SJCRH30 (cell line): ENCODE measurements at regions not wholly inside any gene's neighbourhood (a gene's known extent, or its start where the extent isn't known, plus 50 kb on each side); places are given as distances from the start of the nearest gene placed in this dataset.

Experiments
- DNase-seq, 2 experiments: peaks; one replicate each; pipeline ENCODE4 v3.0.0-alpha.2; 2015 to 2020
- H3K27ac ChIP-seq: fragments of 250-450 bp; sonication (Bioruptor Pico); 2 replicates; pipeline ENCODE4 v1.5.1; 2020; ENCODE audit warnings: mild to moderate bottlenecking, moderate library complexity
- H3K27me3 ChIP-seq: fragments of 250-450 bp; sonication (Bioruptor Pico); 2 replicates; pipeline ENCODE4 v1.5.1; 2020; ENCODE audit warnings: mild to moderate bottlenecking, moderate library complexity
- H3K36me3 ChIP-seq: fragments of 250-450 bp; sonication (Bioruptor Pico); 2 replicates; pipeline ENCODE4 v1.5.1; 2020; ENCODE audit warnings: mild to moderate bottlenecking, moderate library complexity
- H3K4me1 ChIP-seq: fragments of 250-450 bp; sonication (Bioruptor Pico); 2 replicates; pipeline ENCODE4 v1.5.1; 2020; ENCODE audit warnings: mild to moderate bottlenecking, moderate library complexity
- H3K4me3 ChIP-seq: fragments of 250-450 bp; sonication (Bioruptor Pico); 2 replicates; pipeline ENCODE4 v1.5.1; 2020; ENCODE audit warnings: mild to moderate bottlenecking, moderate library complexity
- H3K9me3 ChIP-seq: fragments of 250-450 bp; sonication (Bioruptor Pico); replicated peaks from 2 replicates; pipeline ENCODE4 v1.5.1; 2020; ENCODE audit warnings: mild to moderate bottlenecking, moderate library complexity

- peaks cover 18% of the 10 kb centered on the region for H3K4me1 ChIP-seq
- H3K4me3 ChIP-seq, result no peak overlapping the region
- no peaks in the 10 kb centered on the region for H3K36me3 ChIP-seq
- no peaks in the 10 kb centered on the region for H3K27me3 ChIP-seq
- H3K9me3 ChIP-seq, result no peaks in the 10 kb centered on the region
- DNase-seq, result no peak
- H3K27ac ChIP-seq, result no peak overlapping the region; the same call in 1 of the 2 replicates
Observed at GRCh38 chr9:89886281-89886700, 281.5 kb downstream of the GADD45G start.

DNA sequence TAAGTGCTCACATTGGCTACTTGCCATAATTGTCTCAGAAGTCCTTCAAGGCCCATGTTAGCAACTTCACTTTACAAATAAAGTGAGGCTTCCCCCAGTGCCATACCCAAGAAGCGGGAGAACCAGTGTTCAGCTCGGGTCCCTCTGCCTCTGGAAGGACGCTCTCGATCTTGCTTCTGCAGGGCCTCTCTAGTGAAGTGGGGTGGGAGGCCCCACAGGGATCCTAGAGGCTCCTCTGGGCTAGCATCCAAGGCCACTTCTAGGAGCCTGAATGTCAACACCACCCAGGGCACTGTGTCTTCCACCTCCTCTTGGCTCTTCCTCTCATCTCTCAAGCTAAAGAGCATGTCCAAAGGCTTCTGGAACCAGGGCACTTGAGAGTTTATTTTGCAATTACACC lies 282.5 kb downstream of the GADD45G start:
- no peak overlapping the region for H3K27ac ChIP-seq
- H3K4me1 ChIP-seq, result peaks cover 18% of the 10 kb centered on the region
- H3K4me3 ChIP-seq, result no peak overlapping the region
- no peaks in the 10 kb centered on the region for H3K27me3 ChIP-seq
- H3K36me3 ChIP-seq, result no peaks in the 10 kb centered on the region
- no peaks in the 10 kb centered on the region for H3K9me3 ChIP-seq
- DNase-seq, result no peak

DNA sequence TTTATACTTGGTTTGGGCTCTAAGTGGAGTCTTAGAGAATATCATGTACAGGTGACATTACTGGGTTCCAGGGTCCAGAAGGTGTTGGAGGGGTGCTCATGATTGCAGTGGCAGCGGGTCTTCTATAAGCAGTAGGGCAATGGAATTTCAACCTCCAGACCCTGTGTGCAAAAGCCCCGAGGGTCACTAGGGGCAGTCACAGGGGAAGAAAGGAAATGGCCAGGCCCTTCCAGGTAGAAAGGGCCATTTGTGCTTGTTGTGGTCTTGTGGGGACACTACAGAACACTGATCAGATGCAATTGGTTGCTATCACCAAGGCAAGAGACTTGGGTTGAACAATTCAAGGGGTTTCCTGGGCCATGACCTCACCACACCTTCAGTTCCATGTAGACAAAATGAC lies 283.4 kb downstream of the GADD45G start:
- no peak for DNase-seq
- no peak overlapping the region for H3K27ac ChIP-seq
- H3K4me1 ChIP-seq, result peaks cover 18% of the 10 kb centered on the region

DNA sequence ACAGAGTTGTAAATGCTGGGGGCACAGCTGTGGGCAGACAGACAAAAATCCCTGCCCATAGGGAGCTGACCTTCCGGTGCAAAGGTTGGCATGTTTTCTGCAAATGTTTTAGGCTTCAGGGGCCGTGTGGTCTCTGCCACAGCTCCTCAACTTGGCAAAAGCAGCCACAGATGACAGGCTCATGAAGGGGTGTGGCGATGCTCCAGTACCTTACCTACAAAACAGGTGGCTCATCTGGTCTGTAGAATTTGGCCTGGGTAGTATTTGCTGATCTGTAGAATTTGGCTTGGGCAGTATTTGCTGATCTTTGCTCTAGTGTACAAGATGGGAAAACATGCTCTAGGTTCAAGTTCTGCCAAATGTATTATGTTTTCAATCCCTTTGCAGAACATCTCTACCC lies 283.9 kb downstream of the GADD45G start:
- Histone ChIP-seq H3K27ac (no peak overlapping the region), H3K36me3 (no peaks in the 10 kb centered on the region), H3K4me1 (peaks cover 18% of the 10 kb centered on the region), H3K27me3 (no peaks in the 10 kb centered on the region), H3K9me3 (no peaks in the 10 kb centered on the region), H3K4me3 (no peak overlapping the region)
- no peak for DNase-seq

More for the DNA sequence above, 283.4 kb downstream of the GADD45G start:
- Histone ChIP-seq H3K4me3 (no peak overlapping the region), H3K36me3 (no peaks in the 10 kb centered on the region), H3K27me3 (no peaks in the 10 kb centered on the region), H3K9me3 (no peaks in the 10 kb centered on the region)

- Histone ChIP-seq H3K4me3 (no peak overlapping the region), H3K36me3 (no peaks in the 10 kb centered on the region), H3K9me3 (no peaks in the 10 kb centered on the region), H3K27ac (no peak overlapping the region), H3K27me3 (no peaks in the 10 kb centered on the region), H3K4me1 (peaks cover 18% of the 10 kb centered on the region)
- no peak for DNase-seq
Observed at GRCh38 chr9:89889865-89890264, 285.1 kb downstream of the GADD45G start.

DNA sequence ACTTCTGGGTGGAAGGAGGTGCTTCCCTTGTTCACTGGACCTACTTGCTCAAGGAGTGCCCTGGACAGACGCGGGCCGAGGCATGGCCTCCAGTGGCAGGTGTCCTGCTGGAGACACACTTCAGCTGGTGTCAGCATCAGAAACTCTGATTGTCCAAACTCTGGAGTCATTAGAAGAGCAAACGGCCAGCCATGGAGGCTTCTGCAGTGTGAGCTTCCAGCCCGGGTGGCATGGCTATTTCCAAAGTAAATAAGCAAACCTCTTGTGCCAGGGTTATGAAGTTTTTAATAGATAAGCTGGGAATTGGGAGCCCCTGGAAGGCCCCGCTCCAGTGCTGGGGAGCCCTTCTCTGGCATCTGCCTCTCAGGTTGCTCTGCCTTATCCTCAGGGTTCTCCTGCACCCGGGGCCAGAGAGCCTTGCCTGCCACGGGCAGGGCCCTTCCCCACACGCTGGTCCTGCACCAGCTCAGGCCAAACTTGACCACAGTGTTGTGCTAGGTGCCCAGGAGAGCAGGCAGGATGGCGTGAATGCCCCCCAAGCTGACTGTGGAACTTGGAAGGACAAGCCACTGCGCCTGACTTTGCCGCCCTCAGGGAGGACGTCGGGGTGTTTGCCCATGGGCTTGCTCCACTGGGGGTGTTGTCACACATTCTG lies 285.6 kb downstream of the GADD45G start:
- DNase-seq, result no peak
- H3K4me3 ChIP-seq, result no peak overlapping the region
- H3K4me1 ChIP-seq, result peaks cover 18% of the 10 kb centered on the region
- no peaks in the 10 kb centered on the region for H3K27me3 ChIP-seq
- H3K9me3 ChIP-seq, result no peaks in the 10 kb centered on the region
- H3K36me3 ChIP-seq, result no peaks in the 10 kb centered on the region
- H3K27ac ChIP-seq, result no peak overlapping the region

DNA sequence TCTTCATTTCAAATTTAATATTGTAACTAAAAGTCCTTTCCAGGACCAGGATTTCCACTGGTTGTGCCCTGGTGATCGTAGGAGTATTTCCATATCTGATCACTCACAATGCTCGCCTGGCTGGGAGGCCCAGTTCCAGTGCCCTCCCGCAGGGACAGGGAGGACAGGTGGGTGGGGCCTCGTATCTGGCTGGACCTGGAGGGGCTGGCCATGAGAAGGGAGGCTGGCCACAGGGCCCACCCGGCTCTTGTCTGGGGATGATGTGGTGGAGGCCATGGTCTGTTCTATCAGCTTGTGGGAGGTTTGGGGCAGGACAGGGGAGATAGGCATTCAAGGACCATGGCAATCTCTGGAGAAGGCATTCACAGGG lies 286.4 kb downstream of the GADD45G start:
- peaks cover 16% of the 10 kb centered on the region for H3K4me1 ChIP-seq
- H3K27ac ChIP-seq, result no peak overlapping the region
- H3K27me3 ChIP-seq, result no peaks in the 10 kb centered on the region
- no peaks in the 10 kb centered on the region for H3K36me3 ChIP-seq
- no peak for DNase-seq
- H3K9me3 ChIP-seq, result no peaks in the 10 kb centered on the region
- no peak overlapping the region for H3K4me3 ChIP-seq

DNA sequence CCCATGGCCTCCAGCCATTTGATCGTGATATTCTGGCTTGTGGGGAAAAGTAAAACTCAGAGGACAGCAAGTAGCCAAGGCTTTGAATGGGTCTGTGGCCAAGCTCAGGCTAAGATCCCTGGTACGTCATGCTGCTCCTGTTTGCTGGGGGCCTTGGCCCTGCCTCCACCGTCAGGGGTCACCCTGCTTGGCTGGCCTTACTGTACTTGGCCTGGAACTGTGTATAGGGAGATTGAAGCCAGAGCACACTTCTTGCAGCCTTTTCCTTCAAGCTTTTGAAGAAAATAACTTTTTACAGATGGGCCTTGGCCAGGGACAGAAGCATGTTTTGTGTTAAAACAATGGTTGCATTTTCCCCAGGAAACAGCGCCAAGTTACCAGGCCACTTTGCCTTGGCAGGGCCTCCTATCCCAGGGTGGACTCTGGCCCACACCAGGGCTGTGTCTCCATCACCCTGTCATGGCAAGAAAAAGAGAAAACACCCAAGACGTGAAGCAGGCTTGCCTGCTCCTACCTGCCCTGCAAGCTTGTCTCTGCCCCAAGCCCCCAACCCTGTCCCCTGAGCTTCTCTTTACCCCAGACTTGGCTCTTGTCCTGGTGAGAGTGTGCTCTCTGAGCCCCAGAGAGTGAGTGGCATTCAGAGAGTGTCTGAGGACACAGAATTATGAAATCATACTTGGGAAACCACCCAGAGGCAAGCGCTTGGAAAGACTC lies 286.9 kb downstream of the GADD45G start:
- H3K27me3 ChIP-seq, result no peaks in the 10 kb centered on the region
- H3K4me3 ChIP-seq, result no peak overlapping the region
- no peak overlapping the region for H3K27ac ChIP-seq
- no peak for DNase-seq
- H3K9me3 ChIP-seq, result no peaks in the 10 kb centered on the region
- peaks cover 11% of the 10 kb centered on the region for H3K4me1 ChIP-seq
- H3K36me3 ChIP-seq, result no peaks in the 10 kb centered on the region

DNA sequence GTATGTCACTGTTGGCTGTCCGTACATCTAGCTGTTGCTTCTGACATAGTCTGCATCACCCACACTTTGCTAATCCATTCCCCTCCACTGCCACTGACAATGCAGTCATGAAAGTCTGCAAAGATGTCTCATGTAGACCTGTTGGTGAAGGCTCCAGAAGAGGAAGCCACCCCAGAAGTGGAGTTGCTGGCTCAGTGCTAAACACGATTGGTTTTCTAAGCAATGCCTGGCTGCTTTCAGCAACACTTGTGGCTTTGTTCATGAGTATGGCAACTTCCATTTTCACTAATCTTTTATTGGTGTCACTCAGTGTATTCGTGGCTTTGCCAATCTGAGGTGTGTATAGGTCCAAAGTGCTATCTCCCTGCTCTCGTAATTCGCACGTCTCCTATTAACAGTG lies 288.1 kb downstream of the GADD45G start:
- no peaks in the 10 kb centered on the region for H3K36me3 ChIP-seq
- H3K4me1 ChIP-seq, result no peaks in the 10 kb centered on the region; the same call in 1 of the 2 replicates
- H3K27me3 ChIP-seq, result no peaks in the 10 kb centered on the region
- H3K9me3 ChIP-seq, result no peaks in the 10 kb centered on the region
- no peak overlapping the region for H3K4me3 ChIP-seq
- no peak overlapping the region for H3K27ac ChIP-seq
- no peak for DNase-seq

DNA sequence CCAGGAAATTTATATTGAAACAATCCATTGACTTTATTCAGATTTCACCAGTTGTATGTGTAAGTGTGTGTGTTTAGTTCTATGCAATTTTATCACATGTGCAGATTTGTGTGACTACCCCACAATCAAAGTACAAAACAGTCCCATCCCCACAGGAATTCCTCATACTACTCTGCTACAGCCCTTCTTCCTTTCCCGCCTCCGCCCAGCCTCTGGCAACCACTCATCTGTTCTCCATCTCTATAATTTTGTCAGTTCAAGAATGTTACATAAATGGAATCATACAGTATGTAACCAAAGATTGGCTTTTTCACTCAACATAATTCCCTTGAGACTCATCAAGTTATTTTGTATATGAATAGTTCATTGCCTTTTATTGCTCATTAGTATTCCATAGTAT lies 289.1 kb downstream of the GADD45G start:
- Histone ChIP-seq H3K27me3 (no peaks in the 10 kb centered on the region), H3K4me3 (no peak overlapping the region), H3K4me1 (peaks cover under 1% of the 10 kb centered on the region; the same call in 1 of the 2 replicates), H3K36me3 (no peaks in the 10 kb centered on the region), H3K9me3 (no peaks in the 10 kb centered on the region), H3K27ac (no peak overlapping the region)
- no peak for DNase-seq

DNA sequence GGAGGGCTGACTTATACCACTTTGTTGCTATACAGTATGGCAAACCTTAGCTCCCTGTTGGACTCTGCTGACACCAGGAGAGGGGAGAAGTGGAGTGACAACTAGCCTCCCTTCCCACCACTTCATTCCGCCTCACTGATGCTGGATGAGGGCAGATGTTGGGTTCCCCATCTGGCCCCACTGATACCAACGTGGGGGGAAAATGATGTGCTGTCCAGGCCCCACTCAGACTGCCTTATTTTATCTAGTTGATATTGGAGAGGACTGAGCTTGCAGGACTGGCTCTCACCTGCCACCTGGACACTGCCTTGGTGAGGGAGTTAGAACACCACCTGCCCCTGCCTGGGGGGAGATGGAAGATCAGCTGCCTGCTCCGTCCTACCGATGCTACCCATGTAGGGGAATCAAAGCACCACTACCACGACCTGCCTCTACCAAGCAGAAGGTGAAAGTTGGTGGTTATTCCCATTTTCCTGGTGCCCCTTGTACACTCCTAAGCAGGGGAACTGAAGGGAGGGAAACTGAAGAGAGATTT lies 292.1 kb downstream of the GADD45G start:
- Histone ChIP-seq H3K36me3 (no peaks in the 10 kb centered on the region), H3K9me3 (no peaks in the 10 kb centered on the region), H3K4me3 (no peak overlapping the region), H3K27me3 (no peaks in the 10 kb centered on the region), H3K4me1 (peaks cover 17% of the 10 kb centered on the region), H3K27ac (no peak overlapping the region)
- DNase-seq, result no peak

- peaks cover 17% of the 10 kb centered on the region for H3K4me1 ChIP-seq
- no peaks in the 10 kb centered on the region for H3K9me3 ChIP-seq
- H3K27ac ChIP-seq, result peak overlapping the region; percentile 17; the same call in 1 of the 2 replicates
- no peak overlapping the region for H3K4me3 ChIP-seq
- H3K36me3 ChIP-seq, result no peaks in the 10 kb centered on the region
- H3K27me3 ChIP-seq, result no peaks in the 10 kb centered on the region
- DNase-seq, result peak in 1 of 2 experiments; percentile 50
Observed at GRCh38 chr9:89899573-89899972, 294.8 kb downstream of the GADD45G start.

GRCh38 chr9:89901920-89902319 lies 297.1 kb downstream of the GADD45G start:
- no peak overlapping the region for H3K4me3 ChIP-seq
- no peaks in the 10 kb centered on the region for H3K36me3 ChIP-seq
- no peak for DNase-seq
- no peaks in the 10 kb centered on the region for H3K27me3 ChIP-seq
- no peak overlapping the region for H3K27ac ChIP-seq
- H3K4me1 ChIP-seq, result peaks cover 32% of the 10 kb centered on the region
- no peaks in the 10 kb centered on the region for H3K9me3 ChIP-seq

DNA sequence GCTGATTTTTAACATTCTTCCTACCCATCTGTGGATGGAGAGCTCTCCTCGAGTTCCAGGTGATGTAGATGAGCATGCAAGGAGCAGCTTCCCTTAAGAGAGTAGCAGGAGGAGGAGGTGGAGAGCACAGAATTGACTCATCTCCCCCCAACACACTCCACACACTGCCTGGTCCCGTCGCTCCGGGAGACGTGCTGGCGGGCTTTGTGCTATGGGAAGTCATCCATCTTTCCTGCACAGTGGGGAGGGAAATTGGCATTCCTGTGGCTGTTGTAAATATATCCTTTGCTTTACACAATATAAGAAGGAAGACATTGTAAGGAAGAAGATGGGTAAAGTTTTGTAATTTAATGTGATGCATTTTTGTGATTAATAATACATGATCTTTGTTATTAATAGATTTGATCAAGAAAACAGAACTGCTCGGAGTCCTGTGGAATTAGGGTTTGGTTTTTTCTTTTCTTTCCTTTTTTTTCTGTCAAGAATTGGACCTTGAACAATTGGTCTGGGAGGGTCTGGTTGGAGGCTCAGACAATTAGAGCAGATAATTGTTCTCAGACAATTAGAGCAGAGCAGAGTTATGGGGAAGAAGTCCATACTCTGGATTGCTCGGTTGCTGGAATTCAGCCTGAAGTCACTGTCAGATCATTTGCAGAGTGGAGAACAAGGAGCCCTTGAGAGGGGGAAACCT lies 297.8 kb downstream of the GADD45G start:
- no peak overlapping the region for H3K4me3 ChIP-seq
- H3K9me3 ChIP-seq, result no peaks in the 10 kb centered on the region; the same call in 1 of the 2 replicates
- peaks cover 32% of the 10 kb centered on the region for H3K4me1 ChIP-seq
- H3K27ac ChIP-seq, result no peak overlapping the region
- no peak for DNase-seq
- no peaks in the 10 kb centered on the region for H3K27me3 ChIP-seq
- H3K36me3 ChIP-seq, result no peaks in the 10 kb centered on the region

- Histone ChIP-seq H3K36me3 (no peaks in the 10 kb centered on the region), H3K27me3 (no peaks in the 10 kb centered on the region), H3K4me3 (no peak overlapping the region), H3K27ac (no peak overlapping the region), H3K4me1 (peaks cover 32% of the 10 kb centered on the region), H3K9me3 (no peaks in the 10 kb centered on the region; the same call in 1 of the 2 replicates)
- no peak for DNase-seq
Observed at GRCh38 chr9:89903141-89903475, 298.3 kb downstream of the GADD45G start.
